ENCODE measurements at regions not wholly inside any gene's neighbourhood (a gene's known extent, or its start where the extent isn't known, plus 50 kb on each side); places are given as distances from the start of the nearest gene placed in this dataset.

GRCh38 chr10:117710181-117710798, 167.7 kb downstream of the EMX2 start:
- no peaks in the 10 kb centered on the region for H3K4me1 ChIP-seq (ENCODE audit: control insufficient read depth, insufficient read depth, low read length)
- no peaks in the 10 kb centered on the region for H3K27me3 ChIP-seq (ENCODE audit: control insufficient read depth, insufficient read depth, low read length)
- no peak overlapping the region for H3K27ac ChIP-seq (ENCODE audit: low read depth, low read length)
- no peak overlapping the region for H3K9ac ChIP-seq (ENCODE audit: low read length)
- H3K4me3 ChIP-seq (ENCODE audit: low read length) = no peak overlapping the region
- H3K36me3 ChIP-seq (ENCODE audit: control insufficient read depth, insufficient read depth, low read length) = no peaks in the 10 kb centered on the region

GRCh38 chr10:117716889-117717288, 174.3 kb downstream of the EMX2 start:
- Histone ChIP-seq H3K27me3 (ENCODE audit: control insufficient read depth, insufficient read depth, low read length) (no peaks in the 10 kb centered on the region), H3K27ac (ENCODE audit: low read depth, low read length) (no peak overlapping the region), H3K36me3 (ENCODE audit: control insufficient read depth, insufficient read depth, low read length) (no peaks in the 10 kb centered on the region), H3K4me3 (ENCODE audit: low read length) (no peak overlapping the region), H3K4me1 (ENCODE audit: control insufficient read depth, insufficient read depth, low read length) (no peaks in the 10 kb centered on the region), H3K9ac (ENCODE audit: low read length) (no peak overlapping the region)

GRCh38 chr10:117718986-117719920, 176.7 kb downstream of the EMX2 start:
- H3K9ac ChIP-seq (ENCODE audit: low read length) = no peak overlapping the region
- no peak overlapping the region for H3K4me3 ChIP-seq (ENCODE audit: low read length)
- no peak overlapping the region for H3K27ac ChIP-seq (ENCODE audit: low read depth, low read length)
- H3K27me3 ChIP-seq (ENCODE audit: control insufficient read depth, insufficient read depth, low read length) = no peaks in the 10 kb centered on the region
- H3K4me1 ChIP-seq (ENCODE audit: control insufficient read depth, insufficient read depth, low read length) = no peaks in the 10 kb centered on the region
- no peaks in the 10 kb centered on the region for H3K36me3 ChIP-seq (ENCODE audit: control insufficient read depth, insufficient read depth, low read length)

GRCh38 chr10:117720931-117721835, 178.6 kb downstream of the EMX2 start:
- Histone ChIP-seq H3K4me1 (ENCODE audit: control insufficient read depth, insufficient read depth, low read length) (no peaks in the 10 kb centered on the region), H3K27me3 (ENCODE audit: control insufficient read depth, insufficient read depth, low read length) (no peaks in the 10 kb centered on the region), H3K27ac (ENCODE audit: low read depth, low read length) (no peak overlapping the region), H3K9ac (ENCODE audit: low read length) (no peak overlapping the region), H3K36me3 (ENCODE audit: control insufficient read depth, insufficient read depth, low read length) (no peaks in the 10 kb centered on the region), H3K4me3 (ENCODE audit: low read length) (no peak overlapping the region)

- no peaks in the 10 kb centered on the region for H3K36me3 ChIP-seq (ENCODE audit: control insufficient read depth, insufficient read depth, low read length)
- no peak overlapping the region for H3K27ac ChIP-seq (ENCODE audit: low read depth, low read length)
- H3K9ac ChIP-seq (ENCODE audit: low read length) = no peak overlapping the region
- H3K4me1 ChIP-seq (ENCODE audit: control insufficient read depth, insufficient read depth, low read length) = no peaks in the 10 kb centered on the region
- no peak overlapping the region for H3K4me3 ChIP-seq (ENCODE audit: low read length)
- H3K27me3 ChIP-seq (ENCODE audit: control insufficient read depth, insufficient read depth, low read length) = no peaks in the 10 kb centered on the region
These were observed 179.3 kb downstream of the EMX2 start for GRCh38 chr10:117721873-117722272.

GRCh38 chr10:117723343-117723742, 180.8 kb downstream of the EMX2 start:
- H3K27ac ChIP-seq (ENCODE audit: low read depth, low read length) = no peak overlapping the region

GRCh38 chr10:117725993-117726392, 183.4 kb downstream of the EMX2 start:
- no peaks in the 10 kb centered on the region for H3K4me1 ChIP-seq (ENCODE audit: control insufficient read depth, insufficient read depth, low read length)
- H3K27me3 ChIP-seq (ENCODE audit: control insufficient read depth, insufficient read depth, low read length) = no peaks in the 10 kb centered on the region
- no peak overlapping the region for H3K9ac ChIP-seq (ENCODE audit: low read length)
- no peaks in the 10 kb centered on the region for H3K36me3 ChIP-seq (ENCODE audit: control insufficient read depth, insufficient read depth, low read length)
- no peak overlapping the region for H3K4me3 ChIP-seq (ENCODE audit: low read length)
- H3K27ac ChIP-seq (ENCODE audit: low read depth, low read length) = no peak overlapping the region

More at GRCh38 chr10:117723343-117723742, 180.8 kb downstream of the EMX2 start:
- no peak overlapping the region for H3K4me3 ChIP-seq (ENCODE audit: low read length)
- H3K27me3 ChIP-seq (ENCODE audit: control insufficient read depth, insufficient read depth, low read length) = no peaks in the 10 kb centered on the region
- H3K4me1 ChIP-seq (ENCODE audit: control insufficient read depth, insufficient read depth, low read length) = no peaks in the 10 kb centered on the region
- no peaks in the 10 kb centered on the region for H3K36me3 ChIP-seq (ENCODE audit: control insufficient read depth, insufficient read depth, low read length)
- H3K9ac ChIP-seq (ENCODE audit: low read length) = no peak overlapping the region

- H3K4me3 ChIP-seq (ENCODE audit: low read length) = no peak overlapping the region
- no peaks in the 10 kb centered on the region for H3K27me3 ChIP-seq (ENCODE audit: control insufficient read depth, insufficient read depth, low read length)
- H3K27ac ChIP-seq (ENCODE audit: low read depth, low read length) = no peak overlapping the region
- no peaks in the 10 kb centered on the region for H3K36me3 ChIP-seq (ENCODE audit: control insufficient read depth, insufficient read depth, low read length)
- no peak overlapping the region for H3K9ac ChIP-seq (ENCODE audit: low read length)
- H3K4me1 ChIP-seq (ENCODE audit: control insufficient read depth, insufficient read depth, low read length) = no peaks in the 10 kb centered on the region
These were observed 184.2 kb downstream of the EMX2 start for GRCh38 chr10:117726596-117727295.

- Histone ChIP-seq H3K27ac (ENCODE audit: low read depth, low read length) (no peak overlapping the region), H3K9ac (ENCODE audit: low read length) (no peak overlapping the region), H3K4me1 (ENCODE audit: control insufficient read depth, insufficient read depth, low read length) (no peaks in the 10 kb centered on the region), H3K36me3 (ENCODE audit: control insufficient read depth, insufficient read depth, low read length) (no peaks in the 10 kb centered on the region), H3K4me3 (ENCODE audit: low read length) (no peak overlapping the region), H3K27me3 (ENCODE audit: control insufficient read depth, insufficient read depth, low read length) (no peaks in the 10 kb centered on the region)
These were observed 184.9 kb downstream of the EMX2 start for GRCh38 chr10:117727421-117727820.

GRCh38 chr10:117728087-117728486, 185.5 kb downstream of the EMX2 start:
- H3K4me3 ChIP-seq (ENCODE audit: low read length) = no peak overlapping the region
- H3K27me3 ChIP-seq (ENCODE audit: control insufficient read depth, insufficient read depth, low read length) = no peaks in the 10 kb centered on the region
- H3K36me3 ChIP-seq (ENCODE audit: control insufficient read depth, insufficient read depth, low read length) = no peaks in the 10 kb centered on the region
- no peak overlapping the region for H3K9ac ChIP-seq (ENCODE audit: low read length)
- no peak overlapping the region for H3K27ac ChIP-seq (ENCODE audit: low read depth, low read length)
- no peaks in the 10 kb centered on the region for H3K4me1 ChIP-seq (ENCODE audit: control insufficient read depth, insufficient read depth, low read length)

- no peak overlapping the region for H3K27ac ChIP-seq (ENCODE audit: low read depth, low read length)
- no peaks in the 10 kb centered on the region for H3K36me3 ChIP-seq (ENCODE audit: control insufficient read depth, insufficient read depth, low read length)
- H3K27me3 ChIP-seq (ENCODE audit: control insufficient read depth, insufficient read depth, low read length) = no peaks in the 10 kb centered on the region
- no peak overlapping the region for H3K4me3 ChIP-seq (ENCODE audit: low read length)
- H3K4me1 ChIP-seq (ENCODE audit: control insufficient read depth, insufficient read depth, low read length) = no peaks in the 10 kb centered on the region
- no peak overlapping the region for H3K9ac ChIP-seq (ENCODE audit: low read length)
These were observed 186.6 kb downstream of the EMX2 start for GRCh38 chr10:117729156-117729555.
